ENCODE measurements at regions not wholly inside any gene's neighbourhood (a gene's known extent, or its start where the extent isn't known, plus 50 kb on each side); places are given as distances from the start of the nearest gene placed in this dataset.

DNA sequence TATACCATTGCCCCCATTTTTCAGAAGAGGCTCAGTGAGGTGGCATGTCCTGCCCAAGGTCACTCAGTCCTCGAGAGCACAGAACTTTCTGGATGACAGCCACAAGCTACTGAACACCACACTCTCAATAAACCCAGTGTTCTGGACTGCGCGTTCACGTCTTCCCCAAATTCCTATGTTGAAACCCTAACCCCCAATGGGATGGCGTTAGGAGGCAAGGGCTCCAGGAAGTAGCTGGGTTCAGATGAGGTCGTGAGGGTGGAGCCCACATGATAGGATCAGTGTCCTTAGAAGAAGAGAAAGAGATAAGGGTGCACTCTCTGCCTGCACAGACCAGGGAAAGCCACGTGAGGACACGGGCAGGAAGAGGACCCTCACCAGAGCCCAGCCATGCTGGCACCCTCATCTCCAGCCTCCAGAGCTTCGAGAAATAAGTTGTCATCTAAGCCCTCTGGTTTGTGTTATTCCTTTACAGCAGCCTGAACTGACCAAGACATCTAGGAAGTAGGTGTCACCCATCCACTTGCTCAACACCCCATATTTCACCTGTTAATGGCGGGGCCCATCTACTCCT lies 324.0 kb downstream of the UACA start:
- H3K14ac ChIP-seq (ENCODE audit: insufficient read length), result no peak overlapping the region
- TF ChIP-seq POLR2AphosphoS5 (IDR thresholded peaks at IDR 0.05; ENCODE audit: low read depth, low read length), result no peak
- H3K23ac ChIP-seq (ENCODE audit: insufficient read length), result no peak overlapping the region
- no peaks in the 10 kb centered on the region for H3K79me2 ChIP-seq (ENCODE audit: control insufficient read depth in 1 of 2, insufficient read depth in 2 of 2, low read length in 2 of 2)
- no peak overlapping the region for H2BK12ac ChIP-seq (ENCODE audit: low read depth, low read length)
- H3K9ac ChIP-seq (replicated peaks in 1 of 4; ENCODE audit: extremely low read depth in 1 of 4, low read depth in 3 of 4, low read length in 3 of 4), result no peak overlapping the region
- H3K4me3 ChIP-seq (ENCODE audit: extremely low read depth in 1 of 4, insufficient read depth in 2 of 4, low read depth in 3 of 4, low read length in 4 of 4), result no peak overlapping the region
- no peak overlapping the region for H4K5ac ChIP-seq (ENCODE audit: insufficient read length, low read depth, low read length)
- no peak for FAIRE-seq
- H3K9me3 ChIP-seq (ENCODE audit: insufficient read depth in 2 of 2, low read depth in 1 of 2, low read length in 1 of 2), result no peaks in the 10 kb centered on the region
- H2AFZ ChIP-seq (ENCODE audit: low read length), result no peak overlapping the region
- no peak overlapping the region for H3K4me2 ChIP-seq (ENCODE audit: insufficient read depth in 1 of 2, low read depth in 2 of 2, low read length in 2 of 2)
- H3K27ac ChIP-seq (ENCODE audit: low read depth, low read length), result no peak overlapping the region
- no peaks in the 10 kb centered on the region; a peak in 2 of 7 replicates for H3K27me3 ChIP-seq (replicated peaks in 1 of 4; ENCODE audit: control insufficient read depth in 3 of 4, extremely low read depth in 1 of 4, insufficient read depth in 3 of 4, low read length in 3 of 4)
- H3K36me3 ChIP-seq (ENCODE audit: control insufficient read depth in 2 of 4, insufficient read depth in 4 of 4, low read length in 3 of 4), result no peaks in the 10 kb centered on the region
- 89% methylated on average over 10 of the region's 10 CpGs; no CpG with 5 or more reads in 1 of the 2 experiments for WGBS, 2 experiments (ENCODE audit: extremely low coverage in 1 of 2, insufficient coverage in 1 of 2, insufficient read length in 1 of 2, insufficient replicate concordance in 2 of 2, low coverage in 1 of 2, low lambda C conversion rate in 2 of 2, missing lambda C conversion rate in 1 of 2)
- H3K18ac ChIP-seq (ENCODE audit: extremely low read depth, low read length), result no peak overlapping the region
- H3K4ac ChIP-seq (replicated peaks; ENCODE audit: insufficient read length, low read depth, low read length), result no peak overlapping the region
- no peak overlapping the region for H3K56ac ChIP-seq (replicated peaks; ENCODE audit: insufficient read length, low read depth, low read length)
- no peak overlapping the region for H2BK5ac ChIP-seq (ENCODE audit: low read depth, low read length)
- ChIA-PET POLR2A (ENCODE audit: partially characterized antibody) (no interaction called here), CTCF (ENCODE audit: partially characterized antibody) (interaction anchor here (1.3 to 3.6 kb wide), 5 partner anchors 9 to 74 kb away, joined by 3 to 22 read pairs (median 4); no protein-coding TSS in a partner anchor)
- no peaks in the 10 kb centered on the region for H3K23me2 ChIP-seq (ENCODE audit: low read depth, low read length)
- H4K91ac ChIP-seq (replicated peaks; ENCODE audit: insufficient read length, low read length), result no peak overlapping the region
- H4K20me1 ChIP-seq (replicated peaks in 1 of 2; ENCODE audit: control insufficient read depth in 1 of 2, insufficient read depth in 2 of 2, low read length in 2 of 2), result no peaks in the 10 kb centered on the region
- H4K8ac ChIP-seq (ENCODE audit: extremely low read depth, insufficient read depth, low read length), result no peak overlapping the region
- DNase-seq (ENCODE audit: low read depth in 1 of 2, low spot score in 2 of 2), result no peak
- H2AK5ac ChIP-seq (ENCODE audit: low read depth, low read length), result no peak overlapping the region
- H2BK20ac ChIP-seq (ENCODE audit: low read length), result no peak overlapping the region
- H3K4me1 ChIP-seq (replicated peaks in 1 of 4; ENCODE audit: control insufficient read depth in 3 of 4, insufficient read depth in 4 of 4, low read length in 3 of 4), result peaks cover 0 to 8% (median 2%) of the 10 kb centered on the region in 4 experiments; a peak in 3 of 7 replicates
- no peak overlapping the region for H2BK15ac ChIP-seq (ENCODE audit: low read length)
- no peak overlapping the region for H2BK120ac ChIP-seq (replicated peaks; ENCODE audit: low read depth, low read length)
- H3K79me1 ChIP-seq (ENCODE audit: low read depth, low read length), result no peaks in the 10 kb centered on the region

All from H1 (cell line).